ENCODE measurements at regions not wholly inside any gene's neighbourhood (a gene's known extent, or its start where the extent isn't known, plus 50 kb on each side); places are given as distances from the start of the nearest gene placed in this dataset.

DNA sequence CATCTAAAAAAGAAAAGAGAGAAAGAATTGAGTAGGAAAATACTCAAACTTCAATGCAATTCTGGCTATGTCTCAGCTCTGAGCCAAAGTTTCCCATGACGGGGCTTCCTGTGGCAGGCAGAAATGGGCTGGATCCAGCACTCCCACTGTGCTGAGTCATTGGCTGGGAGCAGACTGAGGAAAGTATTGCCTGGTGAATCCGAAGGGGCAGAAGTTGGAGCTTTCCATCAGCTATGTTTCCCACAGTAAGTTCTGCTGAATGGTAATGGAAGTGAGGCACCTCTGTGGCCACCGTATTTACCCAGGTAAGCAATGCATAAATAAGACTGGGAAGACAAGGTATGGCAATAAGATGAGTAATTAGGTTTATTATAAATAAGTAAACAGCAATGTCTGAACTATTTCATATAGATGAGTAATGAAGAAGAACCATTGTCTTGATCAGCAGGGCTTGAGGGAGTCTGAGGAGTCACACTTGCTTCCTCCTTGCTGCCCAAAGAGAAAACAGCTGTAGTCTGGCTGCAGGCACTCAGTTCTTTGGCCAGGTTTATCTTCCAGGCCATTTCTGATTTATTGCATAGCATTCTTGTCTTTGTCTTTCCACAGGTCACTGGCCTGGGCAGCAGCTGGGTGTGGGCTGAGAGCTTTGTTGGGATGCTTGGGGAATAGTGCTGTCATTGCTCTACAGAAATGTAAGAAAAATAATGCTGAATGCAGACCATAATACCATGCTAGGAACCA is 255.3 kb downstream of the DNAJB9 start:
- FAIRE-seq (no peak), DNase-seq (ENCODE audit: insufficient read length, low spot score) (no peak)
- TF ChIP-seq SPI1 (IDR thresholded peaks at IDR 0.05; ENCODE audit: low read depth, low read length) (no peak), PAX5 (IDR thresholded peaks at IDR 0.05; ENCODE audit: insufficient read depth, low read length, severe bottlenecking) (no peak), POLR2AphosphoS5 (IDR thresholded peaks at IDR 0.05; ENCODE audit: low read depth, low read length) (no peak), POU2F2 (IDR thresholded peaks at IDR 0.05; ENCODE audit: low read depth, low read length) (no peak), TAF1 (IDR thresholded peaks at IDR 0.05; ENCODE audit: low read depth, low read length) (no peak), POLR2A (IDR thresholded peaks at IDR 0.05; ENCODE audit: low read depth, low read length) (no peak)

GRCh38 chr7:108825581-108825909 is 255.9 kb downstream of the DNAJB9 start:
- FAIRE-seq (no peak), DNase-seq (ENCODE audit: insufficient read length, low spot score) (no peak)
- TF ChIP-seq POU2F2 (IDR thresholded peaks at IDR 0.05; ENCODE audit: low read depth, low read length) (no peak), TAF1 (IDR thresholded peaks at IDR 0.05; ENCODE audit: low read depth, low read length) (no peak), SPI1 (IDR thresholded peaks at IDR 0.05; ENCODE audit: low read depth, low read length) (no peak), POLR2AphosphoS5 (IDR thresholded peaks at IDR 0.05; ENCODE audit: low read depth, low read length) (no peak), PAX5 (IDR thresholded peaks at IDR 0.05; ENCODE audit: insufficient read depth, low read length, severe bottlenecking) (no peak), POLR2A (IDR thresholded peaks at IDR 0.05; ENCODE audit: low read depth, low read length) (no peak)

DNA sequence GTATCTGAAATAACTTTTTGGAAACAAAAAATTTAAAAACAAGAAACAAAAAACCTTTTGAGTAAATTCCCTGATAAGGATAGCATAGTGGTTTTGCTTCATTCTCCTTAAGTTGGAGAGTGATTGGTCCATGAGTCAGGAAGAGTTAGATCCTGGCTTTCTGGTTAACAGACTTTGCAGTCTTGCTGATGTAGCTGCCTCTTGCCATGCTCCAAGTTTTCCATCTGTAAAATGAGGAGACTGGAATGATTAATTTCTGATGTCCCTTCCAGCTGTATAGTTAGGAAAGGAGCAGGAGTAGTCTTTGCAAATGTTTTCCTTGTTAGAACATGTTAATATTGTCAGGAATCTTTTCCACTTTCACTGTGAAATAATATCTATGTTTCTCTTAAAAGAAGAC is 266.6 kb downstream of the DNAJB9 start:
- TF ChIP-seq POU2F2 (IDR thresholded peaks at IDR 0.05; ENCODE audit: low read depth, low read length) (no peak), POLR2AphosphoS5 (IDR thresholded peaks at IDR 0.05; ENCODE audit: low read depth, low read length) (no peak), POLR2A (IDR thresholded peaks at IDR 0.05; ENCODE audit: low read depth, low read length) (no peak), SPI1 (IDR thresholded peaks at IDR 0.05; ENCODE audit: low read depth, low read length) (no peak), TAF1 (IDR thresholded peaks at IDR 0.05; ENCODE audit: low read depth, low read length) (no peak), PAX5 (IDR thresholded peaks at IDR 0.05; ENCODE audit: insufficient read depth, low read length, severe bottlenecking) (no peak)
- DNase-seq (ENCODE audit: insufficient read length, low spot score) (no peak), FAIRE-seq (no peak)

DNA sequence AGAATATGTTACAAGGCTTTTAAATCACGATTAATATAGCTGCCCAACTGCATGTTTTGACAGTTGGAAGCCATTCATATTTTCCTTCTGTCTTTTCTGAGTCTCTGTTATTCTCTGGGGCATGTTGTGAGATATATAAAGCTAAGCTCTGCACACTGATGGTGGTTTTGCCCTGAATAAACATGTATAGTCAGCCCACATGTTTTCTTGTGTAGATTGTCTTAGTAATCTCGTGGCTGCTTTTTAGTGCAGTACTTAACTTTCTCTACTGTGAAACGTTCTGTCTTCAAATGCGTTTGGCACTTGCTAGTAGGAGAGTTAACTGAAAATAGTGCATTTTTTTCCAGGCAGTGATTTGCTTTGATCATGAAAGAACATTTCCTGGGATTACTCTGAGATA is 268.5 kb downstream of the DNAJB9 start:
- no peak for FAIRE-seq
- DNase-seq (ENCODE audit: insufficient read length, low spot score) = no peak

GRCh38 chr7:108839076-108839475 is 269.4 kb downstream of the DNAJB9 start:
- DNase-seq (ENCODE audit: insufficient read length, low spot score) (no peak), FAIRE-seq (no peak)
- TF ChIP-seq POU2F2 (IDR thresholded peaks at IDR 0.05; ENCODE audit: low read depth, low read length) (no peak), SPI1 (IDR thresholded peaks at IDR 0.05; ENCODE audit: low read depth, low read length) (no peak), POLR2AphosphoS5 (IDR thresholded peaks at IDR 0.05; ENCODE audit: low read depth, low read length) (no peak), POLR2A (IDR thresholded peaks at IDR 0.05; ENCODE audit: low read depth, low read length) (no peak), TAF1 (IDR thresholded peaks at IDR 0.05; ENCODE audit: low read depth, low read length) (no peak), PAX5 (IDR thresholded peaks at IDR 0.05; ENCODE audit: insufficient read depth, low read length, severe bottlenecking) (no peak)

More for the DNA sequence above, 268.5 kb downstream of the DNAJB9 start:
- TF ChIP-seq POLR2A (IDR thresholded peaks at IDR 0.05; ENCODE audit: low read depth, low read length) (no peak), SPI1 (IDR thresholded peaks at IDR 0.05; ENCODE audit: low read depth, low read length) (no peak), POU2F2 (IDR thresholded peaks at IDR 0.05; ENCODE audit: low read depth, low read length) (no peak), TAF1 (IDR thresholded peaks at IDR 0.05; ENCODE audit: low read depth, low read length) (no peak), PAX5 (IDR thresholded peaks at IDR 0.05; ENCODE audit: insufficient read depth, low read length, severe bottlenecking) (no peak), POLR2AphosphoS5 (IDR thresholded peaks at IDR 0.05; ENCODE audit: low read depth, low read length) (no peak)

DNA sequence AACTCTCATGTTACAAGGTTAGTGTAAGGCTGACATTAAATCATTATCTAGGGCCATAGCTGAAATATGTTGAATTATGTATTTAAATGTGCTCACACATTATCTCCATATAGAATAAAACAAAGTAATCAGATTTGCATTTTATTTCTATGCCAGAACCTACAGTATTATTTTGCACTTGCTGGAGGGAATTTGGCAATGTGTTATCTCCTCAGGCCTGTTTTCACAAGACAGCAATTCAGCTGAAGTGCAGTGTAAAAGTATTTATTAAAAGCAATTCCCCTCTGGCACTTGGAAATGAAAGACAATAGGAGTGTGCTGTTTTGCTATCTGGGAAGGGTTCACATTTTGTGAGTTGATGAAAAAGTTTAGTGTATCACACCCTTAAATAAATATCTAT is 276.3 kb downstream of the DNAJB9 start:
- DNase-seq (ENCODE audit: insufficient read length, low spot score) (no peak), FAIRE-seq (no peak)
- TF ChIP-seq POLR2AphosphoS5 (IDR thresholded peaks at IDR 0.05; ENCODE audit: low read depth, low read length) (no peak), POLR2A (IDR thresholded peaks at IDR 0.05; ENCODE audit: low read depth, low read length) (no peak), TAF1 (IDR thresholded peaks at IDR 0.05; ENCODE audit: low read depth, low read length) (no peak), POU2F2 (IDR thresholded peaks at IDR 0.05; ENCODE audit: low read depth, low read length) (no peak), PAX5 (IDR thresholded peaks at IDR 0.05; ENCODE audit: insufficient read depth, low read length, severe bottlenecking) (no peak), SPI1 (IDR thresholded peaks at IDR 0.05; ENCODE audit: low read depth, low read length) (no peak)

DNA sequence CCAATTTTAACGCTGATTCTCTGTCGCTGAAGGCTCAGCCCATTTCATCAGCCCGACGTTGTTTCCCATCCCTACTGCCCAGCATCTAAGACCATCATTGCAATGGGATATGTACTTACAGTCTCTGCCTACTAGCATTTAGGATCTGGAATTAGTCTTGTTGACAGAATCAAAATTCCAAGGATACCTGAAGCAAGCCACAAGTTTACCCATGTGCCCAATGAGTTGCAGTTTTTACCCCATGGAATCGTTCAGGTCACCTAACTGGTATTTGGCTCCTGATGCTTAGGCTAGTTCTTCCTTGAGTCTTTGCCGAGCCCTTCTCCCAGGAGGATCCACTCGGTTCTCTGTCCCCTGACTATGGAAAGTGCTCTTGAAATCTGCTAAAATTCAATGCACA is 276.8 kb downstream of the DNAJB9 start:
- FAIRE-seq = no peak
- TF ChIP-seq TAF1 (IDR thresholded peaks at IDR 0.05; ENCODE audit: low read depth, low read length) (no peak), POU2F2 (IDR thresholded peaks at IDR 0.05; ENCODE audit: low read depth, low read length) (no peak)
- DNase-seq (ENCODE audit: insufficient read length, low spot score) = no peak

- DNase-seq (ENCODE audit: insufficient read length, low spot score) (no peak), FAIRE-seq (no peak)
- TF ChIP-seq SPI1 (IDR thresholded peaks at IDR 0.05; ENCODE audit: low read depth, low read length) (no peak), POU2F2 (IDR thresholded peaks at IDR 0.05; ENCODE audit: low read depth, low read length) (no peak), POLR2A (IDR thresholded peaks at IDR 0.05; ENCODE audit: low read depth, low read length) (no peak), POLR2AphosphoS5 (IDR thresholded peaks at IDR 0.05; ENCODE audit: low read depth, low read length) (no peak), PAX5 (IDR thresholded peaks at IDR 0.05; ENCODE audit: insufficient read depth, low read length, severe bottlenecking) (no peak)
Observed at GRCh38 chr7:108848486-108848885, 278.8 kb downstream of the DNAJB9 start.

DNA sequence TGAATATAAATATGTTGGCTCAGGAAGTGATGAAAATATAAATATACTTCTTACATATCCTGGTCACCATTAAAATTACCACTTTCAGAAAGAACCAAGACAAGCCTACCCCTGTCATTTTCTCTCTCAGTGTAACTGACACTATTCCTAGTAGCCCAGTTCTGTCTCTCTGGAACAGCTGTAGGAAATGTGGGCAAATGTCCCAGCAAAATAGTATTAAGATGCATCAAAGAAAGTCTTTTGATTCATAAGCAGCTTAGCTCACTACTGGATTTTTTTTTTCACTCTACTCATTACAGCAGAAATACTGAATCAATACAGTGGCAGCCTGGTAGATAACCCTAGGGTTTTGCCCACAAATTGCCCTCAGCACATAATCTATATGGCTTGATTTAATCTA is 290.9 kb downstream of the DNAJB9 start:
- no peak for DNase-seq (ENCODE audit: insufficient read length, low spot score)
- TF ChIP-seq TAF1 (IDR thresholded peaks at IDR 0.05; ENCODE audit: low read depth, low read length) (no peak), SPI1 (IDR thresholded peaks at IDR 0.05; ENCODE audit: low read depth, low read length) (no peak), POLR2A (IDR thresholded peaks at IDR 0.05; ENCODE audit: low read depth, low read length) (no peak), POLR2AphosphoS5 (IDR thresholded peaks at IDR 0.05; ENCODE audit: low read depth, low read length) (no peak)
- no peak for FAIRE-seq

DNA sequence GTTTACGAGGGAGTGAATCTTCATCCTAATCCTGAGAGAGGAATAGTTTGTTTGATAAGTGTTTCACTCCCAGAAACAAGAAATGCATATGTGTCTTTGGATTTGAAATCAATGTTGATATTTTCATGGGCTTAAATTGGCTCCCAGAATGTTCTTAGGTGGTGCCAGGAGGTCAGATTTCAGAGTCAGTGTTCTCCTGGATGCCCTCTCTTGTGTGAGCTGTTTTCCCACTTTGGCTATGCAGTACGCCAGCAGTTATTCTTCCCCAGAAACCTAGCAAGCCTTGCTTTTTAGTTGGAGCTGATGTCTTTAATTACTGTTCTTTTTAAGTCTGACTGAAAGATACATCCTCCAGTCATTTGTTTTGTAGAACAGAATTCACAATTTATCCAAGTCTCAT is 291.4 kb downstream of the DNAJB9 start:
- no peak for DNase-seq (ENCODE audit: insufficient read length, low spot score)
- FAIRE-seq = no peak
- no peak for TF ChIP-seq SPI1 (IDR thresholded peaks at IDR 0.05; ENCODE audit: low read depth, low read length)

Data from GM12891 (cell line).